GM19455 (cell line): ENCODE measurements at regions not wholly inside any gene's neighbourhood (a gene's known extent, or its start where the extent isn't known, plus 50 kb on each side); places are given as distances from the start of the nearest gene placed in this dataset.

Source experiments
- ATAC-seq: cut with Tn5 transposase; IDR thresholded peaks from one replicate; pipeline ENCODE4 v1.9.1; 2021; ENCODE audit not compliant: unreplicated experiment

- no peak for ATAC-seq
Measured at GRCh38 chr22:48846200-48846599, 981.5 kb downstream of the BRD1 start.

- ATAC-seq, result no peak
Measured at GRCh38 chr22:48845356-48845936, 982.2 kb downstream of the BRD1 start.

- ATAC-seq, result no peak
Measured at GRCh38 chr22:48844056-48844675, 983.5 kb downstream of the BRD1 start.

GRCh38 chr22:48843640-48844039 lies 984.0 kb downstream of the BRD1 start:
- no peak for ATAC-seq

GRCh38 chr22:48842976-48843375 lies 984.7 kb downstream of the BRD1 start:
- no peak for ATAC-seq

- ATAC-seq, result no peak
Measured at GRCh38 chr22:48842583-48842945, 985.1 kb downstream of the BRD1 start.

GRCh38 chr22:48841881-48842582 lies 985.6 kb downstream of the BRD1 start:
- ATAC-seq, result no peak

GRCh38 chr22:48840112-48840949 lies 987.3 kb downstream of the BRD1 start:
- ATAC-seq, result no peak

- ATAC-seq, result no peak
Measured at GRCh38 chr22:48838846-48839730, 988.6 kb downstream of the BRD1 start.

- no peak for ATAC-seq
Measured at GRCh38 chr22:48838376-48838775, 989.3 kb downstream of the BRD1 start.

GRCh38 chr22:48837341-48837935 lies 990.2 kb downstream of the BRD1 start:
- ATAC-seq, result no peak

GRCh38 chr22:48836673-48837340 lies 990.9 kb downstream of the BRD1 start:
- ATAC-seq, result no peak

GRCh38 chr22:48835857-48836672 lies 991.6 kb downstream of the BRD1 start:
- ATAC-seq, result no peak

- no peak for ATAC-seq
Measured at GRCh38 chr22:48835364-48835763, 992.3 kb downstream of the BRD1 start.

- ATAC-seq, result no peak
Measured at GRCh38 chr22:48834404-48834803, 993.3 kb downstream of the BRD1 start.

GRCh38 chr22:48832592-48832991 lies 995.1 kb downstream of the BRD1 start:
- no peak for ATAC-seq

- no peak for ATAC-seq
Measured at GRCh38 chr22:48829908-48830307, 997.8 kb downstream of the BRD1 start.

GRCh38 chr22:48828688-48829087 lies 999.0 kb downstream of the BRD1 start:
- ATAC-seq, result no peak
